Body of pancreas (tissue), 4 donors: ENCODE measurements at regions not wholly inside any gene's neighbourhood (a gene's known extent, or its start where the extent isn't known, plus 50 kb on each side); places are given as distances from the start of the nearest gene placed in this dataset.

Source experiments
- ATAC-seq: fragments of 150-250 bp; one replicate; pipeline ENCODE4 v1.9.1; 2016
- DNase-seq, 4 donors: peaks; one replicate each; pipeline ENCODE4 v3.0.0-alpha.2; 2019
- H3K27ac ChIP-seq, 4 donors: fragments of 200-600 bp; sonication (generic); 1 replicate in 3 of 4; 2 replicates in 1 of 4; pipeline versions ENCODE4 v1.5.1 to v1.6.1; 2016 to 2019; ENCODE audit warnings: mild to moderate bottlenecking in 1 of 4, mixed read lengths in 1 of 4, moderate library complexity in 1 of 4
- H3K27me3 ChIP-seq, 2 donors: fragments of 200-600 bp; sonication (generic); one replicate each; pipeline ENCODE4 v1.6.0; 2016; ENCODE audit warnings: mild to moderate bottlenecking in 1 of 2
- H3K36me3 ChIP-seq, 2 donors: fragments of 200-600 bp; sonication (generic); replicated peaks in 1 of 2; 2 replicates each; pipeline ENCODE4 v1.5.1; 2016; ENCODE audit warnings: low read depth in 2 of 2; ENCODE audit not compliant: insufficient read depth in 1 of 2
- H3K4me1 ChIP-seq: fragments of 200-600 bp; sonication (generic); one replicate; pipeline ENCODE4 v1.6.0; 2016
- H3K4me3 ChIP-seq, 2 donors: fragments of 200-600 bp; sonication (generic); 1 replicate in 1 of 2; 2 replicates in 1 of 2; pipeline ENCODE4 v1.5.1; 2016 to 2019
- H3K9me3 ChIP-seq, 3 donors: fragments of 200-600 bp; sonication (generic); 1 replicate in 2 of 3; 2 replicates in 1 of 3; pipeline ENCODE4 v1.5.1; 2016
- CTCF ChIP-seq, 7 experiments: fragments of 450-650 bp in 4 of 7; fragments of 200-600 bp in 3 of 7; sonication (generic) in 3 of 7; IDR thresholded peaks; one replicate each; pipeline ENCODE4 v1.5.1; 2016 to 2019; ENCODE audit warnings: antibody characterized with exemption in 7 of 7
- POLR2A ChIP-seq, 3 donors: fragments of 450-650 bp; IDR thresholded peaks; one replicate each; pipeline ENCODE4 v1.6.1; 2016; ENCODE audit warnings: antibody characterized with exemption in 3 of 3, mild to moderate bottlenecking in 2 of 3
- WGBS, 2 donors: methylation state at CpG; one replicate each; pipeline ENCODE4 v1.1.5; 2017; 5-methylcytosine and 5-hydroxymethylcytosine counted together
- intact Hi-C: fragments of 100-400 bp; cut with DNase I; formaldehyde crosslinking; loops from one replicate; pipeline ENCODE4 v1.15.1; 2023

GRCh38 chr1:213820362-213821149 lies 167.2 kb upstream of the PROX1 start:
- intact Hi-C loops = no loop called here
- Histone ChIP-seq H3K27ac (peak overlapping the region in 1 of 4 donors; percentile 6), H3K36me3 (no peaks in the 10 kb centered on the region), H3K4me3 (no peak overlapping the region), H3K27me3 (no peaks in the 10 kb centered on the region), H3K4me1 (no peaks in the 10 kb centered on the region), H3K9me3 (no peaks in the 10 kb centered on the region)
- DNase-seq (peak in 3 of 4 donors; percentile 23 to 29 (median 26)), ATAC-seq (no peak)
- 74% methylated on average over 9 of the region's 9 CpGs for WGBS, 2 donors
- no peak for TF ChIP-seq CTCF (IDR thresholded peaks at IDR 0.05)
- no peak for TF ChIP-seq POLR2A (IDR thresholded peaks at IDR 0.05)

- H3K27me3 ChIP-seq = no peaks in the 10 kb centered on the region
- H3K9me3 ChIP-seq = no peaks in the 10 kb centered on the region
- no peak for DNase-seq
- no peak for ATAC-seq
- H3K36me3 ChIP-seq = no peaks in the 10 kb centered on the region
- 66 to 70% methylated on average over 5 of the region's 5 CpGs for WGBS, 2 donors
- no peak overlapping the region for H3K4me3 ChIP-seq
- intact Hi-C loops = no loop called here
- no peaks in the 10 kb centered on the region for H3K4me1 ChIP-seq
- TF ChIP-seq CTCF (IDR thresholded peaks at IDR 0.05) (no peak), POLR2A (IDR thresholded peaks at IDR 0.05) (no peak)
- peak overlapping the region in 1 of 4 donors; percentile 6 for H3K27ac ChIP-seq
Observed at GRCh38 chr1:213821175-213821942, 166.4 kb upstream of the PROX1 start.

GRCh38 chr1:213821943-213822334 lies 165.8 kb upstream of the PROX1 start:
- Histone ChIP-seq H3K9me3 (no peaks in the 10 kb centered on the region), H3K27me3 (no peaks in the 10 kb centered on the region), H3K4me3 (no peak overlapping the region), H3K4me1 (no peaks in the 10 kb centered on the region), H3K27ac (no peak overlapping the region), H3K36me3 (no peaks in the 10 kb centered on the region)
- DNase-seq (no peak), ATAC-seq (no peak)
- 0% methylated on average over 1 of the region's 1 CpG for WGBS, 2 donors
- TF ChIP-seq CTCF (IDR thresholded peaks at IDR 0.05) (no peak), POLR2A (IDR thresholded peaks at IDR 0.05) (no peak)
- intact Hi-C loops = no loop called here

- H3K4me3 ChIP-seq = no peak overlapping the region
- TF ChIP-seq CTCF (IDR thresholded peaks at IDR 0.05) = no peak
- no peak for TF ChIP-seq POLR2A (IDR thresholded peaks at IDR 0.05)
- intact Hi-C loops = no loop called here
- 87 to 88% methylated on average over 4 of the region's 4 CpGs for WGBS, 2 donors
- H3K9me3 ChIP-seq = no peaks in the 10 kb centered on the region
- no peak overlapping the region for H3K27ac ChIP-seq
- no peaks in the 10 kb centered on the region for H3K36me3 ChIP-seq
- DNase-seq (no peak), ATAC-seq (no peak)
- H3K4me1 ChIP-seq = no peaks in the 10 kb centered on the region
- no peaks in the 10 kb centered on the region for H3K27me3 ChIP-seq
Observed at GRCh38 chr1:213826891-213827290, 160.9 kb upstream of the PROX1 start.
